ENCODE measurements at regions not wholly inside any gene's neighbourhood (a gene's known extent, or its start where the extent isn't known, plus 50 kb on each side); places are given as distances from the start of the nearest gene placed in this dataset.

- intact Hi-C loops (cut with DNase I; ENCODE audit: low total_unique reads): no loop called here
- Histone ChIP-seq H3K9me3 (no peaks in the 10 kb centered on the region), H3K36me3 (no peaks in the 10 kb centered on the region), H3K27ac (no peak overlapping the region), H3K27me3 (no peaks in the 10 kb centered on the region), H3K4me1 (no peaks in the 10 kb centered on the region), H3K4me3 (no peak overlapping the region)
- TF ChIP-seq POLR2A (IDR thresholded peaks at IDR 0.05) (no peak), CTCF (IDR thresholded peaks at IDR 0.05) (no peak)
- DNase-seq: peak in 1 of 2 donors; percentile 15
These were observed 58.1 kb upstream of the CCND2 start for GRCh38 chr12:4215229-4216186.

GRCh38 chr12:4214877-4215228 lies 58.7 kb upstream of the CCND2 start:
- H3K36me3 ChIP-seq: no peaks in the 10 kb centered on the region
- H3K27me3 ChIP-seq: no peaks in the 10 kb centered on the region
- intact Hi-C loops (cut with DNase I; ENCODE audit: low total_unique reads): no loop called here
- H3K27ac ChIP-seq: no peak overlapping the region
- no peak overlapping the region for H3K4me3 ChIP-seq
- H3K4me1 ChIP-seq: no peaks in the 10 kb centered on the region
- TF ChIP-seq CTCF (IDR thresholded peaks at IDR 0.05) (no peak), POLR2A (IDR thresholded peaks at IDR 0.05) (no peak)
- H3K9me3 ChIP-seq: no peaks in the 10 kb centered on the region
- DNase-seq: no peak

GRCh38 chr12:4213471-4213870 lies 60.1 kb upstream of the CCND2 start:
- intact Hi-C loops (cut with DNase I; ENCODE audit: low total_unique reads): no loop called here
- no peak for DNase-seq
- TF ChIP-seq CTCF (IDR thresholded peaks at IDR 0.05) (no peak), POLR2A (IDR thresholded peaks at IDR 0.05) (no peak)

GRCh38 chr12:4212845-4213244 lies 60.7 kb upstream of the CCND2 start:
- no peak overlapping the region for H3K4me3 ChIP-seq
- TF ChIP-seq POLR2A (IDR thresholded peaks at IDR 0.05) (no peak), CTCF (IDR thresholded peaks at IDR 0.05) (no peak)
- H3K36me3 ChIP-seq: no peaks in the 10 kb centered on the region
- no peaks in the 10 kb centered on the region for H3K27me3 ChIP-seq
- no peaks in the 10 kb centered on the region for H3K9me3 ChIP-seq
- intact Hi-C loops (cut with DNase I; ENCODE audit: low total_unique reads): no loop called here
- no peak for DNase-seq
- no peak overlapping the region for H3K27ac ChIP-seq
- H3K4me1 ChIP-seq: no peaks in the 10 kb centered on the region

More at GRCh38 chr12:4213471-4213870, 60.1 kb upstream of the CCND2 start:
- no peaks in the 10 kb centered on the region for H3K36me3 ChIP-seq
- no peaks in the 10 kb centered on the region for H3K27me3 ChIP-seq
- no peak overlapping the region for H3K4me3 ChIP-seq
- no peak overlapping the region for H3K27ac ChIP-seq
- no peaks in the 10 kb centered on the region for H3K4me1 ChIP-seq
- no peaks in the 10 kb centered on the region for H3K9me3 ChIP-seq

- intact Hi-C loops (cut with DNase I; ENCODE audit: low total_unique reads): no loop called here
- no peaks in the 10 kb centered on the region for H3K27me3 ChIP-seq
- H3K36me3 ChIP-seq: no peaks in the 10 kb centered on the region
These were observed 62.2 kb upstream of the CCND2 start for GRCh38 chr12:4211372-4211771.

More at GRCh38 chr12:4211372-4211771, 62.2 kb upstream of the CCND2 start:
- no peak overlapping the region for H3K4me3 ChIP-seq
- no peaks in the 10 kb centered on the region for H3K9me3 ChIP-seq
- no peak overlapping the region for H3K27ac ChIP-seq
- no peaks in the 10 kb centered on the region for H3K4me1 ChIP-seq
- no peak for DNase-seq
- TF ChIP-seq POLR2A (IDR thresholded peaks at IDR 0.05) (no peak), CTCF (IDR thresholded peaks at IDR 0.05) (no peak)

Data from uterus (tissue), 3 donors.